Breast epithelium (tissue), 4 donors: ENCODE measurements at regions not wholly inside any gene's neighbourhood (a gene's known extent, or its start where the extent isn't known, plus 50 kb on each side); places are given as distances from the start of the nearest gene placed in this dataset.
A peak's percentile ranks its signal among the peaks of the same experiment; 100 is the strongest.

Experiments
- DNase-seq, 2 donors: peaks; one replicate each; pipeline ENCODE4 v3.0.0-alpha.2; 2019; ENCODE audit warnings: low spot score in 2 of 2
- H3K27ac ChIP-seq, 2 donors: fragments of 200-600 bp; sonication (generic) in 1 of 2; one replicate each; pipeline ENCODE4 v1.5.1; 2016 to 2019; ENCODE audit warnings: mild to moderate bottlenecking in 1 of 2
- H3K27me3 ChIP-seq, 2 donors: fragments of 200-600 bp; sonication (generic) in 1 of 2; one replicate each; pipeline versions ENCODE4 v1.5.1 to v1.6.0; 2017 to 2019; ENCODE audit warnings: control low read depth in 1 of 2, mild to moderate bottlenecking in 1 of 2
- H3K36me3 ChIP-seq: fragments of 200-600 bp; one replicate; pipeline ENCODE4 v1.5.1; 2019
- H3K4me1 ChIP-seq, 2 donors: fragments of 200-600 bp; sonication (generic); one replicate each; pipeline ENCODE4 v1.5.1; 2016 to 2019; ENCODE audit warnings: control low read depth in 1 of 2
- H3K4me3 ChIP-seq, 3 donors: fragments of 200-600 bp; sonication (generic); 1 replicate in 2 of 3; 2 replicates in 1 of 3; pipeline ENCODE4 v1.5.1; 2016 to 2019; ENCODE audit warnings: mild to moderate bottlenecking in 3 of 3, moderate library complexity in 2 of 3
- H3K9me3 ChIP-seq, 2 donors: fragments of 200-600 bp; sonication (generic) in 1 of 2; one replicate each; pipeline ENCODE4 v1.5.1; 2016 to 2019; ENCODE audit warnings: control low read depth in 1 of 2
- CTCF ChIP-seq, 3 donors: fragments of 450-650 bp; IDR thresholded peaks; one replicate each; pipeline ENCODE4 v1.5.1; 2016 to 2017; ENCODE audit warnings: antibody characterized with exemption in 3 of 3, mild to moderate bottlenecking in 3 of 3, moderate library complexity in 3 of 3
- POLR2A ChIP-seq: fragments of 450-650 bp; IDR thresholded peaks from one replicate; pipeline ENCODE4 v1.6.1; 2016; ENCODE audit warnings: antibody characterized with exemption, mild to moderate bottlenecking, moderate library complexity
- POLR2AphosphoS5 ChIP-seq, 3 donors: sonication (generic); formaldehyde crosslinking; IDR thresholded peaks; one replicate each; pipeline ENCODE4 v1.6.1; 2017; ENCODE audit warnings: antibody characterized with exemption in 3 of 3
- intact Hi-C: fragments of 100-400 bp; cut with DNase I; formaldehyde crosslinking; loops from one replicate; pipeline ENCODE4 v1.15.1; 2023; ENCODE audit warnings: low total_unique reads

- DNase-seq = no peak
- Histone ChIP-seq H3K4me1 (no peaks in the 10 kb centered on the region), H3K36me3 (no peaks in the 10 kb centered on the region), H3K9me3 (no peaks in the 10 kb centered on the region), H3K27ac (no peak overlapping the region), H3K27me3 (no peaks in the 10 kb centered on the region), H3K4me3 (no peak overlapping the region)
- TF ChIP-seq POLR2AphosphoS5 (IDR thresholded peaks at IDR 0.05) (no peak), POLR2A (no peak), CTCF (IDR thresholded peaks at IDR 0.05) (no peak)
- intact Hi-C loops = no loop called here
Observed at GRCh38 chr2:120978359-120979050, 242.8 kb downstream of the GLI2 start.

GRCh38 chr2:120979398-120979797, 243.7 kb downstream of the GLI2 start:
- TF ChIP-seq POLR2A = no peak
- no peak for TF ChIP-seq POLR2AphosphoS5 (IDR thresholded peaks at IDR 0.05)
- TF ChIP-seq CTCF (IDR thresholded peaks at IDR 0.05) = no peak
- H3K27me3 ChIP-seq = no peaks in the 10 kb centered on the region
- no peak overlapping the region for H3K4me3 ChIP-seq
- H3K36me3 ChIP-seq = no peaks in the 10 kb centered on the region
- intact Hi-C loops = no loop called here
- no peaks in the 10 kb centered on the region for H3K4me1 ChIP-seq
- H3K9me3 ChIP-seq = no peaks in the 10 kb centered on the region
- H3K27ac ChIP-seq = no peak overlapping the region
- no peak for DNase-seq

GRCh38 chr2:120979921-120980320, 244.3 kb downstream of the GLI2 start:
- H3K27me3 ChIP-seq = no peaks in the 10 kb centered on the region
- no peak for DNase-seq
- no peaks in the 10 kb centered on the region for H3K4me1 ChIP-seq
- H3K4me3 ChIP-seq = no peak overlapping the region
- intact Hi-C loops = no loop called here
- TF ChIP-seq POLR2A = no peak
- no peak for TF ChIP-seq POLR2AphosphoS5 (IDR thresholded peaks at IDR 0.05)
- TF ChIP-seq CTCF (IDR thresholded peaks at IDR 0.05) = no peak
- no peaks in the 10 kb centered on the region for H3K9me3 ChIP-seq
- no peaks in the 10 kb centered on the region for H3K36me3 ChIP-seq
- H3K27ac ChIP-seq = no peak overlapping the region

GRCh38 chr2:120981443-120981842, 245.8 kb downstream of the GLI2 start:
- Histone ChIP-seq H3K27me3 (no peaks in the 10 kb centered on the region), H3K4me1 (no peaks in the 10 kb centered on the region), H3K27ac (no peak overlapping the region), H3K4me3 (no peak overlapping the region), H3K36me3 (no peaks in the 10 kb centered on the region), H3K9me3 (no peaks in the 10 kb centered on the region)
- DNase-seq = no peak
- intact Hi-C loops = no loop called here
- TF ChIP-seq CTCF (IDR thresholded peaks at IDR 0.05) = no peak
- no peak for TF ChIP-seq POLR2AphosphoS5 (IDR thresholded peaks at IDR 0.05)
- TF ChIP-seq POLR2A = no peak

GRCh38 chr2:120982598-120982997, 246.9 kb downstream of the GLI2 start:
- Histone ChIP-seq H3K9me3 (no peaks in the 10 kb centered on the region), H3K4me1 (no peaks in the 10 kb centered on the region), H3K36me3 (no peaks in the 10 kb centered on the region), H3K4me3 (no peak overlapping the region), H3K27me3 (no peaks in the 10 kb centered on the region), H3K27ac (peak overlapping the region in 1 of 2 donors; percentile 7)
- DNase-seq = no peak
- intact Hi-C loops = no loop called here
- TF ChIP-seq POLR2AphosphoS5 (IDR thresholded peaks at IDR 0.05) (no peak), POLR2A (no peak), CTCF (IDR thresholded peaks at IDR 0.05) (no peak)
